PC-3 (cell line): ENCODE measurements at regions not wholly inside any gene's neighbourhood (a gene's known extent, or its start where the extent isn't known, plus 50 kb on each side); places are given as distances from the start of the nearest gene placed in this dataset.

ENCODE experiments used
- ATAC-seq: fragments of 200-7000 bp; cut with Tn5 transposase; 2 replicates; pipeline ENCODE4 v1.9.1; 2020; ENCODE audit warnings: mild to moderate bottlenecking, moderate library complexity
- BruUV-seq: library from RNA; stranded (reverse); fragments of 400-500 nt; replicated peaks from 2 replicates; lab custom pipeline; 2021; lab: Mats Ljungman, UMichigan
- CTCF ChIA-PET: fragments of 300-600 bp; sonication (Branson Sonifier 250); formaldehyde crosslinking; loops from one replicate; lab custom pipeline; 2022; ENCODE audit warnings: antibody characterized with exemption; lab: Charles Lee
- POLR2A ChIA-PET: fragments of 300-600 bp; sonication (Branson Sonifier 250); formaldehyde crosslinking; loops from one replicate; lab custom pipeline; 2022; ENCODE audit warnings: antibody characterized with exemption; ENCODE audit not compliant: unreplicated experiment; lab: Charles Lee
- DNase-seq: peaks from one replicate; pipeline ENCODE4 v3.0.0-alpha.2; 2015
- H2AFZ ChIP-seq: fragments of 300-600 bp; sonication (generic); 2 replicates; pipeline ENCODE4 v1.6.0; 2016; ENCODE audit warnings: antibody characterized with exemption, low read length
- H3F3A ChIP-seq: fragments of 300-600 bp; sonication (generic); one replicate; pipeline ENCODE4 v1.6.0; 2017; ENCODE audit warnings: antibody characterized with exemption, low read length, control low read depth, mild to moderate bottlenecking; ENCODE audit not compliant: unreplicated experiment
- H3K27ac ChIP-seq: fragments of 300-600 bp; sonication (generic); 2 replicates; pipeline ENCODE4 v1.5.1; 2016; ENCODE audit warnings: mild to moderate bottlenecking, low read length
- H3K27me3 ChIP-seq: fragments of 300-600 bp; sonication (generic); 2 replicates; pipeline ENCODE4 v1.6.1; 2016; ENCODE audit warnings: low read length, mixed read lengths
- H3K36me3 ChIP-seq: fragments of 300-600 bp; sonication (generic); 2 replicates; pipeline ENCODE4 v1.6.1; 2016; ENCODE audit warnings: low read depth, mixed run types, low read length, mixed read lengths
- H3K4me1 ChIP-seq: fragments of 300-600 bp; sonication (generic); 2 replicates; pipeline ENCODE4 v1.5.1; 2016; ENCODE audit warnings: low read length; ENCODE audit not compliant: insufficient read depth
- H3K4me2 ChIP-seq: fragments of 300-600 bp; sonication (generic); 2 replicates; pipeline ENCODE4 v1.6.0; 2016; ENCODE audit warnings: low read length
- H3K4me3 ChIP-seq: fragments of 300-600 bp; sonication (generic); 2 replicates; pipeline ENCODE4 v1.5.1; 2016; ENCODE audit warnings: mild to moderate bottlenecking, low read length, mixed read lengths
- H3K79me2 ChIP-seq: fragments of 300-600 bp; sonication (generic); 2 replicates; pipeline ENCODE4 v1.6.1; 2017; ENCODE audit warnings: low read length, mixed read lengths
- H3K9ac ChIP-seq: fragments of 300-600 bp; sonication (generic); 2 replicates; pipeline ENCODE4 v1.6.0; 2016; ENCODE audit warnings: mild to moderate bottlenecking, low read length
- H3K9me2 ChIP-seq: fragments of 300-600 bp; sonication (generic); replicated peaks from 2 replicates; pipeline ENCODE4 v1.6.1; 2016; ENCODE audit warnings: mixed run types, low read length, mixed read lengths
- H3K9me3 ChIP-seq: fragments of 300-600 bp; sonication (generic); 2 replicates; pipeline ENCODE4 v1.6.1; 2016; ENCODE audit warnings: low read length, mixed read lengths
- H4K20me1 ChIP-seq: fragments of 300-600 bp; sonication (generic); 2 replicates; pipeline ENCODE4 v1.6.1; 2016; ENCODE audit warnings: low read length, mixed read lengths
- CTCF ChIP-seq: fragments of 300-600 bp; sonication (generic); conservative IDR thresholded peaks from 2 replicates; pipeline ENCODE4 v1.5.1; 2017; ENCODE audit warnings: antibody characterized with exemption, low read depth, mild to moderate bottlenecking, low read length
- EZH2 ChIP-seq: fragments of 300-600 bp; sonication (generic); IDR thresholded peaks from one replicate; pipeline ENCODE4 v1.6.1; 2017; ENCODE audit warnings: antibody characterized with exemption, mild to moderate bottlenecking, low read length; ENCODE audit not compliant: unreplicated experiment
- EZH2phosphoT487 ChIP-seq: fragments of 300-600 bp; sonication (generic); IDR thresholded peaks from 2 replicates; pipeline ENCODE4 v1.6.1; 2018; ENCODE audit warnings: mild to moderate bottlenecking, antibody characterized with exemption, low read length, borderline replicate concordance
- intact Hi-C: fragments of 100-400 bp; cut with micrococcal nuclease; formaldehyde crosslinking; loops from 2 replicates; pipeline ENCODE4 v1.9.0; 2023

GRCh38 chr2:14517731-14518130 lies 114.8 kb upstream of the LRATD1 start:
- peak; percentile 77 for DNase-seq
- Histone ChIP-seq H3K4me2 (peak overlapping the region; percentile 60), H2AFZ (no peak overlapping the region), H3K9me2 (no peaks in the 10 kb centered on the region), H3K4me3 (no peak overlapping the region), H3K27ac (peak overlapping the region; percentile 94), H4K20me1 (no peaks in the 10 kb centered on the region), H3K9me3 (no peaks in the 10 kb centered on the region), H3F3A (no peaks in the 10 kb centered on the region), H3K36me3 (no peaks in the 10 kb centered on the region), H3K79me2 (no peaks in the 10 kb centered on the region), H3K9ac (peak overlapping the region; percentile 66), H3K4me1 (peaks cover 48% of the 10 kb centered on the region), H3K27me3 (no peaks in the 10 kb centered on the region)
- peak; percentile 74 for ATAC-seq
- TF ChIP-seq EZH2 (no peak), EZH2phosphoT487 (no peak), CTCF (no peak)
- no TSS peak for BruUV-seq
- ChIA-PET POLR2A (interaction anchor here (0.7 to 1.8 kb wide), 3 partner anchors 115 to 120 kb away, joined by 4 to 21 read pairs (median 6); partner anchors contain the start of gene LRATD1), CTCF (interaction anchor here (0.6 kb wide), 1 partner anchor 51 kb away, joined by 3 read pairs; no protein-coding TSS in a partner anchor)
- intact Hi-C loops: loop anchor here (1.0 to 5.0 kb wide), 4 partner anchors 24 to 117 kb away; no protein-coding TSS in a partner anchor

- Histone ChIP-seq H3K36me3 (no peaks in the 10 kb centered on the region), H3K27me3 (no peaks in the 10 kb centered on the region), H3K9me3 (no peaks in the 10 kb centered on the region), H3K4me3 (no peak overlapping the region), H3K4me2 (no peak overlapping the region), H3K27ac (peak overlapping the region; percentile 10; the same call in 1 of the 2 replicates), H2AFZ (no peak overlapping the region), H3K9me2 (no peaks in the 10 kb centered on the region), H3K79me2 (no peaks in the 10 kb centered on the region), H3F3A (no peaks in the 10 kb centered on the region), H3K4me1 (peaks cover 69% of the 10 kb centered on the region), H4K20me1 (no peaks in the 10 kb centered on the region), H3K9ac (no peak overlapping the region)
- CTCF ChIA-PET: no interaction called here
- DNase-seq (peak; percentile 53), ATAC-seq (no peak)
- BruUV-seq: no TSS peak
- POLR2A ChIA-PET: no interaction called here
- TF ChIP-seq EZH2phosphoT487: no peak
- no peak for TF ChIP-seq EZH2
- no peak for TF ChIP-seq CTCF
- intact Hi-C loops: no loop called here
Measured at GRCh38 chr2:14520385-14520945, 112.1 kb upstream of the LRATD1 start.
